Trophoblast cell (in vitro differentiated cells and primary cell): ENCODE measurements at regions not wholly inside any gene's neighbourhood (a gene's known extent, or its start where the extent isn't known, plus 50 kb on each side); places are given as distances from the start of the nearest gene placed in this dataset.

Experiments
- DNase-seq, 2 donors: peaks; one replicate each; pipeline ENCODE4 v3.0.0-alpha.2; 2016
- H2AFZ ChIP-seq: 2 replicates; pipeline ENCODE4 v1.6.1; 2013; ENCODE audit warnings: low read length, moderate library complexity, mild to moderate bottlenecking; ENCODE audit not compliant: insufficient read depth, poor library complexity
- H2AK5ac ChIP-seq: 2 replicates; pipeline ENCODE4 v1.6.1; 2013; ENCODE audit warnings: mild to moderate bottlenecking, low read length
- H2BK120ac ChIP-seq: 2 replicates; pipeline ENCODE4 v1.6.1; 2013; ENCODE audit warnings: low read length, mild to moderate bottlenecking, moderate library complexity; ENCODE audit not compliant: insufficient read depth, poor library complexity
- H2BK12ac ChIP-seq: 2 replicates; pipeline ENCODE4 v1.6.1; 2013; ENCODE audit warnings: mild to moderate bottlenecking, low read length, moderate library complexity
- H2BK5ac ChIP-seq: 2 replicates; pipeline ENCODE4 v1.6.1; 2013; ENCODE audit warnings: low read length, low read depth, moderate library complexity, mild to moderate bottlenecking; ENCODE audit not compliant: poor library complexity
- H3K14ac ChIP-seq: 2 replicates; pipeline ENCODE4 v1.6.1; 2013; ENCODE audit warnings: mild to moderate bottlenecking, low read length
- H3K18ac ChIP-seq: 2 replicates; pipeline ENCODE4 v1.6.1; 2013; ENCODE audit warnings: mild to moderate bottlenecking, low read length
- H3K23ac ChIP-seq: 2 replicates; pipeline ENCODE4 v1.6.1; 2013; ENCODE audit warnings: low read length
- H3K27ac ChIP-seq: 2 replicates; pipeline ENCODE4 v1.5.1; 2013; ENCODE audit warnings: low read depth, mild to moderate bottlenecking, inconsistent platforms, low read length, moderate library complexity
- H3K27me3 ChIP-seq: 2 replicates; pipeline ENCODE4 v1.6.1; 2013; ENCODE audit warnings: inconsistent platforms, mild to moderate bottlenecking, low read length, moderate library complexity; ENCODE audit not compliant: insufficient read depth
- H3K36me3 ChIP-seq, 2 experiments: 1 replicate in 1 of 2; 2 replicates in 1 of 2; pipeline ENCODE4 v1.6.1; 2013; ENCODE audit warnings: low read length in 2 of 2, mild to moderate bottlenecking in 2 of 2, moderate library complexity in 1 of 2; ENCODE audit not compliant: insufficient read depth in 2 of 2, control insufficient read depth in 1 of 2
- H3K4ac ChIP-seq: 2 replicates; pipeline ENCODE4 v1.6.1; 2013; ENCODE audit warnings: low read depth, mild to moderate bottlenecking, low read length, moderate library complexity
- H3K4me1 ChIP-seq, 2 experiments: 1 replicate in 1 of 2; 2 replicates in 1 of 2; pipeline ENCODE4 v1.6.1; 2013; ENCODE audit warnings: low read length in 2 of 2, mild to moderate bottlenecking in 2 of 2, moderate library complexity in 1 of 2; ENCODE audit not compliant: insufficient read depth in 2 of 2, control insufficient read depth in 1 of 2
- H3K4me2 ChIP-seq: 2 replicates; pipeline ENCODE4 v1.6.1; 2013; ENCODE audit warnings: inconsistent platforms, mild to moderate bottlenecking, low read length, moderate library complexity
- H3K4me3 ChIP-seq: 2 replicates; pipeline ENCODE4 v1.5.1; 2013; ENCODE audit warnings: mild to moderate bottlenecking, low read depth, low read length, inconsistent platforms
- H3K79me1 ChIP-seq: one replicate; pipeline ENCODE4 v1.6.1; 2013; ENCODE audit warnings: low read length
- H3K79me2 ChIP-seq: 2 replicates; pipeline ENCODE4 v1.6.1; 2013; ENCODE audit warnings: low read length, mild to moderate bottlenecking; ENCODE audit not compliant: control insufficient read depth, insufficient read depth, poor library complexity
- H3K9ac ChIP-seq: 2 replicates; pipeline ENCODE4 v1.6.1; 2013; ENCODE audit warnings: mild to moderate bottlenecking, low read length
- H3K9me3 ChIP-seq: 2 replicates; pipeline ENCODE4 v1.6.1; 2013; ENCODE audit warnings: low read depth, mild to moderate bottlenecking, control low read depth, inconsistent platforms, low read length; ENCODE audit not compliant: insufficient read depth
- H4K12ac ChIP-seq: 2 replicates; pipeline ENCODE4 v1.6.1; 2013; ENCODE audit warnings: low read depth, mild to moderate bottlenecking, low read length, moderate library complexity
- H4K8ac ChIP-seq: 2 replicates; pipeline ENCODE4 v1.6.1; 2013; ENCODE audit warnings: low read depth, mild to moderate bottlenecking, low read length, moderate library complexity
- H4K91ac ChIP-seq: one replicate; pipeline ENCODE4 v1.6.1; 2013; ENCODE audit warnings: low read depth, mild to moderate bottlenecking, low read length, moderate library complexity
- WGBS: extraction: QIAGEN DNeasy Blood & Tissue Kit; methylation state at CpG from one replicate; pipeline ENCODE4 v1.1.7; 2013; ENCODE audit warnings: missing lambda C conversion rate; ENCODE audit not compliant: insufficient read length, insufficient coverage; ENCODE audit errors: extremely low coverage; 5-methylcytosine and 5-hydroxymethylcytosine counted together

DNA sequence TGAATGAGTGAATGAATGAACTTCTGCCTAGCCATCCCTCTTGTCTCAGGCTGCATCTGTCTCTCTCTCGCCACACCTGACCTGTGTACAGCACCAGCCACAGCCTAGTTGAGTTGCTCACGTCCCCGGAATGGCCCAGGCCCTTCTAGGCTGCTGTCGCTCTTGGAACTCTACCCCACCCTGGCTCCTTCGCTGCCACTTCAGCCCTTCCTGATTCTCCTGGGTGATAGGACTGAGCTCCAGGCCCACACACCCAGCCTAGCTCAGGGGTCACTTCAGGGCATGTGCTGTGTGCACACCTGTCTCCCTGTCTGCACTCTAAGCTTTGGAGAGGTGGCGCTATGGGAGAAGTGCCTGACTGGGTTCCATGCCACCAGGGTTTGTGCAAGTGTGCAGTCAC, 236.6 kb downstream of the GLI2 start:
- no peak overlapping the region for H4K8ac ChIP-seq
- H3K23ac ChIP-seq, result no peak overlapping the region
- no CpG with 5 or more reads among the region's 6 CpGs for WGBS

DNA sequence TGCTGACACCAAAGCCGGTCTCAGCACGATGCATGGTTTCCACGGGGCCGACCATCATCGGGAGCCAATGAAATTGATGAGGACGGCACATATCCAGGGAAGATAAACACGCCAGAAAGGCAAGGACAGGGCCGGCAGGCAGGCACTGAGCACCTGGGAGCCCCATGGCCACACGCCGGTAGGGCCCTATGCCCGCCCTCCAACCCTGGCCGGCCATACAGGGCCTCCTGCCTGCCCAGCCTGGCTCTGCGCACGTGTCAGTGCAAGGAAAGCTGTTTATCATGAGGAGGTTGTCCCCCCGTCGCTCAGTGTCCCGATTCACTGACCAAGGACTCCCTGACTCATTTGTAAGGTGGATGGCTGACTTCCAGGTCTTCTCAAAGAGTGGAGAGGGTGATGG, 237.5 kb downstream of the GLI2 start:
- no peak overlapping the region for H3K14ac ChIP-seq
- H4K12ac ChIP-seq, result no peak overlapping the region
- H3K27me3 ChIP-seq, result no peaks in the 10 kb centered on the region
- H2BK120ac ChIP-seq, result no peak overlapping the region
- DNase-seq, result no peak
- H3K9me3 ChIP-seq, result peaks cover 2% of the 10 kb centered on the region
- H4K91ac ChIP-seq, result no peak overlapping the region
- no peak overlapping the region for H2AFZ ChIP-seq
- H3K4me3 ChIP-seq, result no peak overlapping the region
- H3K9ac ChIP-seq, result no peak overlapping the region
- H3K4me1 ChIP-seq, result no peaks in the 10 kb centered on the region
- no peak overlapping the region for H3K4ac ChIP-seq
- peaks cover 0 to 5% of the 10 kb centered on the region in 2 experiments for H3K36me3 ChIP-seq
- no peak overlapping the region for H3K4me2 ChIP-seq
- H3K18ac ChIP-seq, result no peak overlapping the region
- no peak overlapping the region for H3K27ac ChIP-seq
- H2AK5ac ChIP-seq, result no peak overlapping the region
- H3K79me2 ChIP-seq, result no peaks in the 10 kb centered on the region
- H2BK12ac ChIP-seq, result no peak overlapping the region
- no CpG with 5 or more reads among the region's 17 CpGs for WGBS
- H3K23ac ChIP-seq, result no peak overlapping the region
- H2BK5ac ChIP-seq, result no peak overlapping the region
- H3K79me1 ChIP-seq, result no peaks in the 10 kb centered on the region
- H4K8ac ChIP-seq, result no peak overlapping the region

More for the DNA sequence above, 236.6 kb downstream of the GLI2 start:
- H3K14ac ChIP-seq, result no peak overlapping the region
- no peak overlapping the region for H3K18ac ChIP-seq
- no peak overlapping the region for H2BK5ac ChIP-seq
- peaks cover 2% of the 10 kb centered on the region for H3K9me3 ChIP-seq
- H3K27me3 ChIP-seq, result no peaks in the 10 kb centered on the region
- H3K4me2 ChIP-seq, result no peak overlapping the region
- no peak overlapping the region for H3K9ac ChIP-seq
- H2BK120ac ChIP-seq, result no peak overlapping the region
- no peak overlapping the region for H2AFZ ChIP-seq
- H3K79me2 ChIP-seq, result no peaks in the 10 kb centered on the region
- no peak overlapping the region for H2BK12ac ChIP-seq
- no peak overlapping the region for H4K12ac ChIP-seq
- no peak overlapping the region for H3K27ac ChIP-seq
- no peaks in the 10 kb centered on the region for H3K79me1 ChIP-seq
- no peak overlapping the region for H2AK5ac ChIP-seq
- H3K4ac ChIP-seq, result no peak overlapping the region
- DNase-seq, result no peak
- H3K36me3 ChIP-seq, result peaks cover 0 to 5% of the 10 kb centered on the region in 2 experiments
- no peak overlapping the region for H3K4me3 ChIP-seq
- no peak overlapping the region for H4K91ac ChIP-seq
- no peaks in the 10 kb centered on the region for H3K4me1 ChIP-seq

DNA sequence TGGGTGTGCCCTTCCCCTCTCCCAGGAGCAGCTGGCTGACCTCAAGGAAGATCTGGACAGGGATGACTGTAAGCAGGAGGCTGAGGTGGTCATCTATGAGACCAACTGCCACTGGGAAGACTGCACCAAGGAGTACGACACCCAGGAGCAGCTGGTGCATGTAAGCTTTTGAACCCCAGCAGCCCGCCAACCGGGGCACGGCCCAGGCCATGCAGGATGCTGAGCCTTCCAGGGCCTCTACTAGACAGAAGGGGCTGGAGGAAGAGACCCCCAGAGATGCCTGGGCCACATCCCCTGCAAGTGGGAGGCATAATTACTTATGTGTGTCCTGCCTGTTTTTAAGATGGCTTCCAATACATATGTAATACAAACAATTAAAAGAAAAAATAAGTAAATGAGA, 239.3 kb downstream of the GLI2 start:
- no peak overlapping the region for H3K14ac ChIP-seq
- no peaks in the 10 kb centered on the region for H3K79me1 ChIP-seq
- no peak overlapping the region for H3K4me2 ChIP-seq
- H3K27me3 ChIP-seq, result no peaks in the 10 kb centered on the region
- no peak overlapping the region for H4K8ac ChIP-seq
- no peaks in the 10 kb centered on the region for H3K79me2 ChIP-seq
- H2BK5ac ChIP-seq, result no peak overlapping the region
- no peak overlapping the region for H4K91ac ChIP-seq
- H2AFZ ChIP-seq, result no peak overlapping the region
- peaks cover 0 to 5% of the 10 kb centered on the region in 2 experiments for H3K36me3 ChIP-seq
- no peak overlapping the region for H3K4me3 ChIP-seq
- no peak overlapping the region for H3K9ac ChIP-seq
- H4K12ac ChIP-seq, result no peak overlapping the region
- H3K4me1 ChIP-seq, result no peaks in the 10 kb centered on the region
- DNase-seq, result no peak
- H3K27ac ChIP-seq, result no peak overlapping the region
- no peak overlapping the region for H3K23ac ChIP-seq
- H2BK120ac ChIP-seq, result no peak overlapping the region
- H2AK5ac ChIP-seq, result no peak overlapping the region
- H3K9me3 ChIP-seq, result peaks cover 2% of the 10 kb centered on the region
- no peak overlapping the region for H2BK12ac ChIP-seq
- H3K18ac ChIP-seq, result no peak overlapping the region
- no CpG with 5 or more reads among the region's 4 CpGs for WGBS
- H3K4ac ChIP-seq, result no peak overlapping the region

DNA sequence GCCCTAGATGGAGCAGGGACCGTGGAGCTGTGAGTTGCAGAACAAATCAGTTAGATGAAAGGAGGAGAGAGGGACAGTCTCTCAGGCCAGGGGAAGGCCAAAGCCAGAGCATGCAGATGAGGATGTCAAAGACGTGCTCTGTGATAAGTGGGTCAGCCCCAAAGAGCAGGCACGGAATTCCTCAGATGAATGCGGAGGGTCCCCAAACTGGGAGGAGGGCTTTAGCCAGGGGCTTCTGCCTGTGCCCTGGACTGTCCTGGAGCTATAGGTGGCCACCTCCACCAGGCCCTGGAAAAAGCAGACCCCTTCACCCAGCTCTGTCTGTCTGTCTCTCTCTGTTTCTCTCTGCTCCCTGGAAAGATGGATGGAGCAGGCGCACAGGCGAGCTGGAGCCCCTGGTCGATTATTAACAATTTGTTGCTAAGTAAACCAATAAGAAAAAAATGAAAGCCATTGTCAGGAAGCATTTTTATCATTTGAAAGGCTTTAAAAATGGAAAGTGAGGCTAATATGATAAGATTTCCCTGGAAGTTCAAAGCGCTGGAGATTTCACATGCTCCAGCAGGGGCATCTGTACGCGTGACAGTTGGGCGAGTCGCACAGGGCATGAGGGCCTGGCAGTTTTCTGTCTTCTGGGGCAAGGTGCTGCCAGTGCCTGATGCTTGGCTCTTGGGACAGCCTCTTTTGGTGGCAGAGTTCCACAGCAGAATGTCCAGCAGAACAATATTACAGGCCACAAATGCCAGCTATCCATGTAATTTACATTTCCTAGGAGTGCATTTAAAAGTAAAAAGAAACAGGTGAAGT, 241.0 kb downstream of the GLI2 start:
- Histone ChIP-seq H3K36me3 (peaks cover 0 to 5% of the 10 kb centered on the region in 2 experiments), H3K27ac (no peak overlapping the region), H2AK5ac (no peak overlapping the region), H3K9ac (no peak overlapping the region), H4K12ac (no peak overlapping the region), H3K4me3 (no peak overlapping the region), H3K9me3 (peaks cover 2% of the 10 kb centered on the region), H3K4me2 (no peak overlapping the region), H3K14ac (no peak overlapping the region), H3K4ac (no peak overlapping the region), H3K79me1 (no peaks in the 10 kb centered on the region), H2BK120ac (no peak overlapping the region), H4K8ac (no peak overlapping the region), H4K91ac (no peak overlapping the region), H2BK5ac (no peak overlapping the region), H2AFZ (no peak overlapping the region), H3K23ac (no peak overlapping the region), H3K4me1 (no peaks in the 10 kb centered on the region), H3K27me3 (no peaks in the 10 kb centered on the region), H2BK12ac (no peak overlapping the region), H3K79me2 (no peaks in the 10 kb centered on the region), H3K18ac (no peak overlapping the region)
- WGBS, result no CpG with 5 or more reads among the region's 12 CpGs
- DNase-seq, result no peak
